SU-DHL-6 (cell line): ENCODE measurements at regions not wholly inside any gene's neighbourhood (a gene's known extent, or its start where the extent isn't known, plus 50 kb on each side); places are given as distances from the start of the nearest gene placed in this dataset.

ENCODE experiments used
- H2AFZ ChIP-seq: fragments of 200-600 bp; sonication (generic); 2 replicates; pipeline ENCODE4 v1.6.1; 2014; ENCODE audit warnings: low read depth, mild to moderate bottlenecking, moderate library complexity, mixed read lengths, antibody characterized with exemption, low read length; ENCODE audit not compliant: severe bottlenecking
- H3F3A ChIP-seq: fragments of 200-600 bp; shearing (Covaris generic); 2 replicates; pipeline ENCODE4 v1.6.0; 2016; ENCODE audit warnings: antibody characterized with exemption, mild to moderate bottlenecking; ENCODE audit not compliant: insufficient read depth
- H3K27ac ChIP-seq: fragments of 200-600 bp; sonication (generic); 2 replicates; pipeline ENCODE4 v1.5.1; 2016; ENCODE audit warnings: low read depth, mild to moderate bottlenecking, low read length, moderate library complexity, mixed read lengths
- H3K27me3 ChIP-seq: fragments of 200-600 bp; sonication (generic), shearing (Covaris generic); 2 replicates; pipeline ENCODE4 v1.6.0; 2014; ENCODE audit warnings: mild to moderate bottlenecking, low read length
- H3K36me3 ChIP-seq: fragments of 200-600 bp; sonication (generic); 2 replicates; pipeline ENCODE4 v1.6.1; 2014; ENCODE audit warnings: mild to moderate bottlenecking, low read length, mixed read lengths
- H3K4me2 ChIP-seq: fragments of 300-600, 200-600 bp; shearing (Covaris generic), sonication (generic); 2 replicates; pipeline ENCODE4 v1.6.0; 2014; ENCODE audit warnings: low read length, low read depth, mild to moderate bottlenecking; ENCODE audit not compliant: poor library complexity, severe bottlenecking
- H3K4me3 ChIP-seq: fragments of 200-600 bp; sonication (generic); 2 replicates; pipeline ENCODE4 v1.5.1; 2014; ENCODE audit warnings: antibody characterized with exemption, low read length, mild to moderate bottlenecking, mixed read lengths; ENCODE audit not compliant: insufficient read depth, poor library complexity, severe bottlenecking
- H3K79me2 ChIP-seq: fragments of 200-600 bp; sonication (generic); 2 replicates; pipeline ENCODE4 v1.6.1; 2014; ENCODE audit warnings: mild to moderate bottlenecking, low read length, moderate library complexity; ENCODE audit not compliant: insufficient read depth
- H3K9ac ChIP-seq: fragments of 200-600 bp; sonication (generic); 2 replicates; pipeline ENCODE4 v1.7.0; 2014; ENCODE audit warnings: mild to moderate bottlenecking, low read length
- H3K9me2 ChIP-seq: fragments of 200-600 bp; sonication (generic); replicated peaks from 2 replicates; pipeline ENCODE4 v1.6.1; 2014; ENCODE audit warnings: low read length; ENCODE audit not compliant: insufficient read depth
- H3K9me3 ChIP-seq: fragments of 200-600 bp; sonication (generic); 2 replicates; pipeline ENCODE4 v1.6.1; 2014; ENCODE audit warnings: low read length, mixed read lengths; ENCODE audit not compliant: insufficient read depth
- H4K20me1 ChIP-seq: fragments of 200-600 bp; sonication (generic); 2 replicates; pipeline ENCODE4 v1.6.1; 2014; ENCODE audit warnings: low read depth, mild to moderate bottlenecking, antibody characterized with exemption, low read length, moderate library complexity, mixed read lengths
- CTCF ChIP-seq: fragments of 200-600 bp; sonication (generic); IDR thresholded peaks from one replicate; pipeline ENCODE4 v1.5.1; 2017; ENCODE audit warnings: antibody characterized with exemption, mild to moderate bottlenecking, low read length, moderate library complexity; ENCODE audit not compliant: insufficient read depth, poor library complexity, severe bottlenecking
- EZH2phosphoT487 ChIP-seq: fragments of 200-600 bp; sonication (generic), shearing (Covaris generic); conservative IDR thresholded peaks from 2 replicates; pipeline ENCODE4 v1.6.1; 2018; ENCODE audit warnings: mild to moderate bottlenecking, antibody characterized with exemption, low read length, moderate library complexity, mixed read lengths

- no peaks in the 10 kb centered on the region for H3K36me3 ChIP-seq
- no peaks in the 10 kb centered on the region for H3K27me3 ChIP-seq
- H3K4me2 ChIP-seq: no peak overlapping the region
- no peak overlapping the region for H3K4me3 ChIP-seq
- H4K20me1 ChIP-seq: no peaks in the 10 kb centered on the region
- no peak overlapping the region for H2AFZ ChIP-seq
- no peaks in the 10 kb centered on the region for H3K79me2 ChIP-seq
- no peak overlapping the region for H3K9ac ChIP-seq
- no peak overlapping the region for H3K27ac ChIP-seq
- no peaks in the 10 kb centered on the region for H3K9me2 ChIP-seq
- H3K9me3 ChIP-seq: no peaks in the 10 kb centered on the region
- no peak for TF ChIP-seq EZH2phosphoT487
- TF ChIP-seq CTCF: no peak
- H3F3A ChIP-seq: no peaks in the 10 kb centered on the region
Observed at GRCh38 chr5:154565123-154565522, 87.1 kb upstream of the HAND1 start.

GRCh38 chr5:154562244-154562880, 84.3 kb upstream of the HAND1 start:
- Histone ChIP-seq H3K79me2 (no peaks in the 10 kb centered on the region), H3K4me3 (no peak overlapping the region), H3K36me3 (no peaks in the 10 kb centered on the region), H3K9me3 (no peaks in the 10 kb centered on the region), H3K9me2 (no peaks in the 10 kb centered on the region), H4K20me1 (no peaks in the 10 kb centered on the region), H3K9ac (no peak overlapping the region), H2AFZ (no peak overlapping the region), H3F3A (no peaks in the 10 kb centered on the region), H3K27me3 (no peaks in the 10 kb centered on the region), H3K4me2 (no peak overlapping the region), H3K27ac (no peak overlapping the region)
- TF ChIP-seq CTCF (no peak), EZH2phosphoT487 (no peak)

DNA sequence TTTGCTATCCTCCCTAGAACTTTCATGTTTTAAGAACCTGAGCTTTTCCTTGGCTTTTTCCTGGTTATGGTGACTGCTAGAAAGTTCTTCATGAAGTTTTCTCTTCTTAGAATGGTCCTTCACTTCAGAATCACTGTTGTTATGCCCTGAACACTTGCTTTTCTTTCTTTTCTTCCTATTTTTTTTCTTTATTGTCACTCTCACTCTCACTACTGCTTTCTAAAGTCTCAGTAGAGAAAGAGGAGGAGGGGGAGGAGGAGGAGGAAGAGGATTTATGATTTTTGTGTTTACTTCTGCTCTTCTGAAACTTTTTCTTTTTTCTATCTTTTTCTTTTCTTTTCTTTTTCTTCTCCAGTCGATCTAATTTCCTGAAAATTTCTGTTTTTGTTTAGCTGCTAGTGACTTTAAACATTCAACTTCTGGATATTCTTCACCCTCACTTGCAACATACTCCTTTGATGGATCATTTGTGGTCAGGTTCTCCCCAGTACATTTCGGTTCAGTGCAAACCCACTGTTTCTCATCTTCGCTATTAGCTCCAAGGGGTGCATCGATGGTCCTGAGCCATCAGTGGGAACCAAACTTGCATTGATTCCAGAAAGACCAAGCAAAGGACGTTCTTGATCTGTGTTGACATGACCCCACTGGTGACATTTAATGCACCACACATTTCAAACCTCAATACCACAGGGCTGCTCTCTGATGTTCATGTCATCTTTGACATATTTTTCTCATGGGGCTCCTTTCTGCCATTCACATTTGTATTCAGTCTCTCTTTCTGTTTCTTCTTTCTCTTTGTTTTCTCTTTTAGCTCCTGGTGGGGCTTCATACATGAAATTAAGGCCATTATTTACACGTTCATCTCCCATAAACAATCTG, 81.6 kb upstream of the HAND1 start:
- H2AFZ ChIP-seq: no peak overlapping the region
- no peak overlapping the region for H3K9ac ChIP-seq
- no peak overlapping the region for H3K4me2 ChIP-seq
- no peaks in the 10 kb centered on the region for H3K79me2 ChIP-seq
- TF ChIP-seq EZH2phosphoT487: no peak
- no peak for TF ChIP-seq CTCF
- H3K4me3 ChIP-seq: no peak overlapping the region
- H3K9me3 ChIP-seq: no peaks in the 10 kb centered on the region
- no peak overlapping the region for H3K27ac ChIP-seq
- no peaks in the 10 kb centered on the region for H3K27me3 ChIP-seq
- H3K36me3 ChIP-seq: no peaks in the 10 kb centered on the region
- no peaks in the 10 kb centered on the region for H4K20me1 ChIP-seq
- no peaks in the 10 kb centered on the region for H3F3A ChIP-seq
- no peaks in the 10 kb centered on the region for H3K9me2 ChIP-seq
